HG03378 (cell line): ENCODE measurements at regions not wholly inside any gene's neighbourhood (a gene's known extent, or its start where the extent isn't known, plus 50 kb on each side); places are given as distances from the start of the nearest gene placed in this dataset.

Experiments used
- ATAC-seq: cut with Tn5 transposase; IDR thresholded peaks from one replicate; pipeline ENCODE4 v1.9.1; 2021; ENCODE audit warnings: mild to moderate bottlenecking, moderate library complexity; ENCODE audit not compliant: unreplicated experiment

DNA sequence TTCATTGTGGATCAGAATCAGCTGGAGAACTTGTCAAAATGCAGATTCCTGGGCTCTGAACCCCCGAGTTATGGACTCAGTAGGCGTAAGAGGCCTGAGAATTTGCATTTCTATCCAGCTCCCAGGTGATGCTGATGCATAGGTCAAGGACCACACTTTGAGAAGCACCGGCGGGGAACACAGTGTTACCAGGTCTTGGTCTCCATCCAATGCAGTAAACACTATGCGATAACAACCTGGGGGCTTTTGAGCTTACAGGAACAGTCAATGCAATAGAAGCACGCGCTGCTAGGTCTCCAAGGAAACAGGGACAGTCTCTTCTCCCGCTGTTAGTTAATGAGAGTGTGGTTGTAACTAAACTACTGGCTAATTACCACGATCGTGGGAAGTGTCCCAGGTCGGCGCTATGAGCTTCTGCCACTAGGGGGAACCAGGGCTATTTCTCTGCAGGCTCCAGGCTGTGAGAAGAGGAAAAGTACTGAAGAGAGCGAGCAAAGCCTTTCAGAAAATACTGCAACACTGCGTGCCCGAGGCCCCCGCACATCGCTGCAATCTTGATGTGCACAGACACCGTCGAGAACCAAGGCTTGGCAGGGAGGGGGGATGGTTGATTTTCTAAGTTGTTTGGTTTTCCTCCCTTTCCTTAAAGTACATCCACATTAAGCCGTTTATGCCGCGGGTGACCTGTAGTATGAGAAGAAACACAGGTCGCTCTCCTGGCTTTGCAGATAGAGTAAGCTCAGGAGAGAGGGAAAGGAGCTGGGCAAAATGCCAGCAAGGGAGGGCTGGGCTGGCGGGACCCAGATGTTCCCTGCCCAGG, 52.0 kb upstream of the KCNA1 start:
- ATAC-seq = peak; percentile 58

DNA sequence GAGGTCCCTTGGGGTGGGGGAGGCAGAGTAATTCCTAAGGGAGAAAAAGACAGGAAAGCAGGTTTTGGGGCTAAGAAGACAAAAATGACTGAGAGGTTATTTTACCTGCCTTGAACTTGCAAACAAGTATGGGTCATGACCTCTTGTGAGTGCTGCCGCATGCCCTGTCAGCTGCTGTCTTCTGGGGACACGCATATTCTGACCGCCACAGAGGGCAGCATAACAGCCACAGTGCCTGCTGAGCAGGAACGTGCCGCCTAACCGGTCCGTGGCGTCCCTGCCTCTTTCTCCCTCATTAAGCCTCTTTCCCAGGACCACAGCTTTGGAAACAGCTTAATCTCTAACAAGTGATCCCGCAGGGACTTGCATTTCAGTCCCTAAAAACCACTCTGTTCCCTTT, 51.3 kb upstream of the KCNA1 start:
- ATAC-seq = no peak

DNA sequence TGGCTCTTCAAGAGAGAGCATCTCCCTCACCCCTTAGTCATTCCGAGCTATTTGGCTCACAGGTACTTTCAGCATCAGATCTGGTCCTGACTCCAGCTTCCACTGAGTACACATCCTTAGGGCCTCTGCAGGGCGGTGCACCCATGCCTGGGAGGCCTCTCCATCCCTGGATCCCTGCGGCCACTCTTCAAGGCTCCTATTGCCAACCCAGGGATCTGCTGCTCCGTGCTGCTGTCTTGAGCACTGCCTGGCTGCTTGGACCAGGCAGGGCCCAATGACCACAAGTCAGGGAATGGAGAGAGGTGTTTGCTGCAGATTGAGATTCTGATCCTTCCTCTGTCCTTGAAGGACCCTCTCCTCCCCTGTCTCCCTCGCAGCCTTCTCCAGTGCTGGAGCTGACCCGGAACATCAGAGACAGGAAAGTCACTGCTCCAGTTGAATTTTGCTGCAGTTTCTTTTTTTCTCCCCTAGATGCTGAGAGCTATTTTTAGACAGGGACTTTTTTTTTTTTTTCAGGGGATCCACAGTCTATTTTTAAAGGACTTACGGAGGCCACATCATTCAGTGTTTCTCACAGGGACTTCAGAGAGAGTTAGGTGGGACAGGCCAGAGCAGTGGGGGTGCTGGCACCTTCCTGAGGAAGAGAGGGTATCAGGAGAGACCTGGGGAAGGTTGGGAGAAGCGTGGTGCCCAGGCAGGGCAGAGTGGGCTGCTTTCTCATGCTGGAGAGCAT, 50.1 kb upstream of the KCNA1 start:
- no peak for ATAC-seq
